ENCODE measurements at regions not wholly inside any gene's neighbourhood (a gene's known extent, or its start where the extent isn't known, plus 50 kb on each side); places are given as distances from the start of the nearest gene placed in this dataset.

GRCh38 chr13:64740493-64740892, 2489.6 kb downstream of the PCDH9 start:
- dilution Hi-C loops (cut with MboI; ENCODE audit: extremely low pct_ligation_motif_present, low sequenced_read_pairs) = no loop called here
- H3K79me2 ChIP-seq (ENCODE audit: control insufficient read depth, insufficient read depth, low read length) = no peaks in the 10 kb centered on the region
- H2AFZ ChIP-seq (ENCODE audit: low read depth, low read length) = no peak overlapping the region
- DNase-seq (ENCODE audit: low read depth, low spot score) = no peak
- no peak overlapping the region for H3K27ac ChIP-seq (ENCODE audit: insufficient read depth, low read depth, low read length)
- H3K27me3 ChIP-seq (ENCODE audit: control insufficient read depth in 2 of 2, insufficient read depth in 2 of 2, low read length in 2 of 2) = no peaks in the 10 kb centered on the region
- no peaks in the 10 kb centered on the region for H3K4me1 ChIP-seq (ENCODE audit: control insufficient read depth, extremely low read depth, insufficient read depth, low read length)
- H4K20me1 ChIP-seq (replicated peaks; ENCODE audit: control insufficient read depth, extremely low read depth, insufficient read depth, low read length) = no peaks in the 10 kb centered on the region
- ChIA-PET CTCF (interaction anchor here (1.4 kb wide), 1 partner anchor 11 kb away, joined by 3 read pairs; no protein-coding TSS in a partner anchor), POLR2A (no interaction called here)
- no TSS peak for BruUV-seq (replicated peaks)
- no peak overlapping the region for H3K9ac ChIP-seq (replicated peaks; ENCODE audit: extremely low read depth, insufficient read depth, low read length)
- H3K4me3 ChIP-seq (replicated peaks in 1 of 3; ENCODE audit: insufficient read depth in 1 of 3, low read depth in 1 of 3, low read length in 3 of 3) = no peak overlapping the region
- no peaks in the 10 kb centered on the region for H3K9me3 ChIP-seq (replicated peaks; ENCODE audit: control insufficient read depth, insufficient read depth, low read length)
- FAIRE-seq = no peak
- no peaks in the 10 kb centered on the region for H3K9me1 ChIP-seq (replicated peaks; ENCODE audit: control insufficient read depth, extremely low read depth, insufficient read depth, low read length)
- no peak overlapping the region for H3K4me2 ChIP-seq (ENCODE audit: insufficient read depth, low read length)
- H3K36me3 ChIP-seq (ENCODE audit: control insufficient read depth in 2 of 2, extremely low read depth in 1 of 2, insufficient read depth in 2 of 2, low read length in 2 of 2) = no peaks in the 10 kb centered on the region
- intact Hi-C loops (cut with micrococcal nuclease) = no loop called here
- TF ChIP-seq, protein P1, sequence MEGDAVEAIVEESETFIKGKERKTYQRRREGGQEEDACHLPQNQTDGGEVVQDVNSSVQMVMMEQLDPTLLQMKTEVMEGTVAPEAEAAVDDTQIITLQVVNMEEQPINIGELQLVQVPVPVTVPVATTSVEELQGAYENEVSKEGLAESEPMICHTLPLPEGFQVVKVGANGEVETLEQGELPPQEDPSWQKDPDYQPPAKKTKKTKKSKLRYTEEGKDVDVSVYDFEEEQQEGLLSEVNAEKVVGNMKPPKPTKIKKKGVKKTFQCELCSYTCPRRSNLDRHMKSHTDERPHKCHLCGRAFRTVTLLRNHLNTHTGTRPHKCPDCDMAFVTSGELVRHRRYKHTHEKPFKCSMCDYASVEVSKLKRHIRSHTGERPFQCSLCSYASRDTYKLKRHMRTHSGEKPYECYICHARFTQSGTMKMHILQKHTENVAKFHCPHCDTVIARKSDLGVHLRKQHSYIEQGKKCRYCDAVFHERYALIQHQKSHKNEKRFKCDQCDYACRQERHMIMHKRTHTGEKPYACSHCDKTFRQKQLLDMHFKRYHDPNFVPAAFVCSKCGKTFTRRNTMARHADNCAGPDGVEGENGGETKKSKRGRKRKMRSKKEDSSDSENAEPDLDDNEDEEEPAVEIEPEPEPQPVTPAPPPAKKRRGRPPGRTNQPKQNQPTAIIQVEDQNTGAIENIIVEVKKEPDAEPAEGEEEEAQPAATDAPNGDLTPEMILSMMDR (IDR thresholded peaks at IDR 0.05; ENCODE audit: extremely low read depth in 1 of 2, insufficient read depth in 1 of 2, low read depth in 1 of 2, low read length in 2 of 2) = no peak
- no peak for TF ChIP-seq POLR2AphosphoS5 (IDR thresholded peaks at IDR 0.05; ENCODE audit: insufficient read depth, low read depth, low read length)

DNA sequence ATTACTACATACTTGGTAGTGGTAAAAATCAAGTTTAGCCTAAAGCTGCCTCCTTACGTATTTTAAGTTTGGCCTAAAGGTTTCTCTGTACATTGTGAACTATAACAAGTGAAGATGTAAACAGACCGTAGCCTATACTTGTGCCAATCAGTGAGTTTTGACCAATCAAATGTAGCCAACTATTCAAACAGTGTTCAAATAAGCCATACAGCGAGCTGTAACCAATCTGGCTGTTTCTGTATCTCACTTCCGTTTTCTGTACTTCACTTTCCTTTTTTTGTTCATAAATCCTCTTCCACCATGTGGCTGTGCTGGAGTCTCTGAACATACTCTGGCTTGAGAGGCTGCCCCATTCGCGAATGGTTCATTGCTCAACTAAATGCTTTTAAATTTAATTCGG, 2504.6 kb downstream of the PCDH9 start:
- DNase-seq (ENCODE audit: low read depth, low spot score) (no peak), FAIRE-seq (no peak)
- Histone ChIP-seq H3K27me3 (ENCODE audit: control insufficient read depth in 2 of 2, insufficient read depth in 2 of 2, low read length in 2 of 2) (no peaks in the 10 kb centered on the region), H2AFZ (ENCODE audit: low read depth, low read length) (no peak overlapping the region), H3K79me2 (ENCODE audit: control insufficient read depth, insufficient read depth, low read length) (no peaks in the 10 kb centered on the region), H3K4me1 (ENCODE audit: control insufficient read depth, extremely low read depth, insufficient read depth, low read length) (peaks cover 20% of the 10 kb centered on the region), H3K9me1 (replicated peaks; ENCODE audit: control insufficient read depth, extremely low read depth, insufficient read depth, low read length) (no peaks in the 10 kb centered on the region), H3K9me3 (replicated peaks; ENCODE audit: control insufficient read depth, insufficient read depth, low read length) (no peaks in the 10 kb centered on the region), H3K9ac (replicated peaks; ENCODE audit: extremely low read depth, insufficient read depth, low read length) (no peak overlapping the region), H4K20me1 (replicated peaks; ENCODE audit: control insufficient read depth, extremely low read depth, insufficient read depth, low read length) (no peaks in the 10 kb centered on the region), H3K27ac (ENCODE audit: insufficient read depth, low read depth, low read length) (no peak overlapping the region), H3K4me3 (replicated peaks in 1 of 3; ENCODE audit: insufficient read depth in 1 of 3, low read depth in 1 of 3, low read length in 3 of 3) (no peak overlapping the region), H3K4me2 (ENCODE audit: insufficient read depth, low read length) (no peak overlapping the region), H3K36me3 (ENCODE audit: control insufficient read depth in 2 of 2, extremely low read depth in 1 of 2, insufficient read depth in 2 of 2, low read length in 2 of 2) (no peaks in the 10 kb centered on the region)
- dilution Hi-C loops (cut with MboI; ENCODE audit: extremely low pct_ligation_motif_present, low sequenced_read_pairs) (no loop called here), intact Hi-C loops (cut with micrococcal nuclease) (no loop called here)
- ChIA-PET CTCF (no interaction called here), POLR2A (no interaction called here)
- BruUV-seq (replicated peaks) = no TSS peak
- TF ChIP-seq, protein P1 (IDR thresholded peaks at IDR 0.05; ENCODE audit: extremely low read depth in 1 of 2, insufficient read depth in 1 of 2, low read depth in 1 of 2, low read length in 2 of 2) = no peak
- TF ChIP-seq POLR2A (IDR thresholded peaks at IDR 0.05; ENCODE audit: low read depth, low read length) (no peak), FOS (IDR thresholded peaks at IDR 0.05; ENCODE audit: borderline replicate concordance, insufficient read depth, low read length) (no peak)

All from endothelial cell of umbilical vein (primary cell).